ENCODE measurements at regions not wholly inside any gene's neighbourhood (a gene's known extent, or its start where the extent isn't known, plus 50 kb on each side); places are given as distances from the start of the nearest gene placed in this dataset.

DNA sequence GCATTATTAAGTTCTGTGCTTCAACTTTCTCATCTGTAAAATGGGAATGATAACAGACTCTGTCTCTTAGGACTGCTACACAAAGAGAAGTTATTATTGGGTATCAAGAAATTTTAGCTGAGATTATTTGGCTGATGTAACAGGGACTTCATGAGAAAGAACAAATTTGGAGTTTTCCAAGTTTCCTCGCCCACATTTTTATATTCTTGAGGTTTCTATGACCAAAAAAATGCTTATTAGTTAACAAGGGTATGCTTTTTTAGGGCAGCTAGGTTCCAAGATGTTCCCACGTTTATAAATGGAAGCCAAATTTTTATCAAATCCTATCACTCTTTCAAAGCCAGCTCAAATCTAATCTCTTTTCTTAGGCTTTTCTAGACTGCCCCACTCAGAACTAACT lies 50.6 kb upstream of the C3orf80 start:
- no peaks in the 10 kb centered on the region for H3K4me1 ChIP-seq
- 81 to 86% methylated on average over 2 of the region's 2 CpGs for WGBS, 2 donors
- H3K27ac ChIP-seq = no peak overlapping the region

More for the DNA sequence above, 50.6 kb upstream of the C3orf80 start:
- Histone ChIP-seq H3K9me3 (no peaks in the 10 kb centered on the region), H3K27me3 (no peaks in the 10 kb centered on the region), H3K4me3 (no peak overlapping the region), H3K36me3 (no peaks in the 10 kb centered on the region)
- TF ChIP-seq POLR2AphosphoS5 (IDR thresholded peaks at IDR 0.05) (no peak), CTCF (IDR thresholded peaks at IDR 0.05) (no peak), POLR2A (IDR thresholded peaks at IDR 0.05) (no peak), EP300 (IDR thresholded peaks at IDR 0.05) (no peak)
- DNase-seq (no peak), ATAC-seq (ENCODE audit: low FRiP score in 2 of 2) (no peak)
